GM18907 (cell line): ENCODE measurements at regions not wholly inside any gene's neighbourhood (a gene's known extent, or its start where the extent isn't known, plus 50 kb on each side); places are given as distances from the start of the nearest gene placed in this dataset.

Experiments
- ATAC-seq: cut with Tn5 transposase; IDR thresholded peaks from one replicate; pipeline ENCODE4 v1.9.1; 2021; ENCODE audit warnings: mild to moderate bottlenecking, moderate library complexity; ENCODE audit not compliant: unreplicated experiment

GRCh38 chr4:62292911-62293310, 1092.8 kb downstream of the ADGRL3 start:
- ATAC-seq, result no peak

GRCh38 chr4:62288808-62289541, 1088.8 kb downstream of the ADGRL3 start:
- no peak for ATAC-seq

GRCh38 chr4:62285026-62285425, 1084.9 kb downstream of the ADGRL3 start:
- ATAC-seq, result no peak

GRCh38 chr4:62279689-62280088, 1079.6 kb downstream of the ADGRL3 start:
- no peak for ATAC-seq

GRCh38 chr4:62275470-62275869, 1075.3 kb downstream of the ADGRL3 start:
- no peak for ATAC-seq

- ATAC-seq, result no peak
Measured at GRCh38 chr4:62274782-62275181, 1074.7 kb downstream of the ADGRL3 start.

DNA sequence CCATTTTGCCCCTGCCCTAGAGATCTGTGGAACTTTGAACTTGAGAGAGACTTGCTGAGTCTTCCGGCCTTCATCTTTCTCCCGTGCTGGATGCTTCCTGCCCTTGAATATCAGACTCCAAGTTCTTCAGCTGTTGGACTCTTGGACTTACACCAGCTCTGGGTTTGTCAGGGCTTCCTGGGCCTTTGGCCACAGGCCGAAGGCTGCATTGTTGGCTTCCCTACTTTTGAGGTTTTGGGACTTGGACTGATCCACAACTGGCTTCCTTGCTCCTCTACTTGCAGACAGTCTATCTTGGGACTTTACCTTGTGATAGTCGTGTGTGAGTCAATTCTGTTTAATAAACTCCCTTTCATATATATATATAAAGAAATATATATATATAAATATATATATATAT, 1071.0 kb downstream of the ADGRL3 start:
- no peak for ATAC-seq

DNA sequence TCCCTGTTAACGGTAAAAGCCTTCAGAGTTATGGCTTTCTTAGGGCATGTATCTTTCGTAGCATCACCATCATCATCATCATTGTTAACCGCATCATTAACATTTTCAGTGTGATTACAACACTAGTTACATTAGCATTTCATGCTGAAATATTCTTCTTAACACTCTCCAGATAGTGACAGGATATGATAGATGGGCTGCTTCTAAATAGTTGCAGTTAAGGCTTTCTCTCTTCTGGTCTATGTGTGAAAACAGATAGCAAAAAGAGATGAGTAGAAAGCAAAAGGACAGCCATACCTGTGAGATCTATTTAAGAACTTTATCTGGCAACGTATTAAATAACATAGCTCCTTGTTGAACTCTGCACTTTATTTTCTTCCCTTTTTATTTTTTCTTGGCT, 1069.8 kb downstream of the ADGRL3 start:
- no peak for ATAC-seq

DNA sequence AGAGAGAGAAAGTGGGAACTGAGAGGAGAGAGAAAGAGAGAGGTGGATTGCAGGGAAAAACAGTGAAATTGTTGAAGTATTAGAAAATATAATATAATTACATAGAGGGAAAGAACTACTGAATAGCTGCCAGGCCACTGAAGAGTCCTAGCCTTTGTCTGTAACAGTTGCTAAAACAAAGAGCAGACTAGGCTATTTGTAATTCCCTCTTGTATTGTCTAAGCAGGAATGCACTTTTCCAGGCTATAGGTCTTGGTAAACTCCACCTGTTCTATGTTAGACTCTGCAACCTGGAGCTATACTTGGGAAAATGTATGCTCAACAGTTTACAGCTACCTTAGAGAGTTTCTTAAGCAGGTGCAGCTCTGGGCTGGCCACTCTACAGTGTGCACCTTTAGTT, 1063.3 kb downstream of the ADGRL3 start:
- ATAC-seq, result no peak

DNA sequence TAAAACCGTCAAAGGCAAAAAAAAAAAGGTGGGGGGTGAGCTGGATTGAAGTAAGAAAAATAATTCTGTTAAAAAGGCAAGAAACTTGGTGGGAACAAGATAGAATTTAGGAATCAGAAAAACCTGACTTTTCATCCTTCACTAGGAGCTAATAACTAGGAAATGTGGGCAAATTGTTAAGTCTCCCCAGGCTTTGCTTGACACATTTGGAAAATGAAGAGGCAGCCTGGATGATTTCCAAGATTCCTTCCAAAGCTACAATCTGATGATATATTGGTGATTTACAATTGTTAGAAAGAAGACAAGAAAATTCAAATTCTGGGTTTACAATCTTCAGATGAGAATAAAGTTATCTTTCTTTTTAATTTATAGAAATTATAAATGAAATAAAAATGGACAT, 1062.5 kb downstream of the ADGRL3 start:
- no peak for ATAC-seq

GRCh38 chr4:62260254-62260653, 1060.1 kb downstream of the ADGRL3 start:
- ATAC-seq, result no peak

GRCh38 chr4:62256479-62256878, 1056.4 kb downstream of the ADGRL3 start:
- ATAC-seq, result no peak

- no peak for ATAC-seq
Measured at GRCh38 chr4:62252728-62253127, 1052.6 kb downstream of the ADGRL3 start.

DNA sequence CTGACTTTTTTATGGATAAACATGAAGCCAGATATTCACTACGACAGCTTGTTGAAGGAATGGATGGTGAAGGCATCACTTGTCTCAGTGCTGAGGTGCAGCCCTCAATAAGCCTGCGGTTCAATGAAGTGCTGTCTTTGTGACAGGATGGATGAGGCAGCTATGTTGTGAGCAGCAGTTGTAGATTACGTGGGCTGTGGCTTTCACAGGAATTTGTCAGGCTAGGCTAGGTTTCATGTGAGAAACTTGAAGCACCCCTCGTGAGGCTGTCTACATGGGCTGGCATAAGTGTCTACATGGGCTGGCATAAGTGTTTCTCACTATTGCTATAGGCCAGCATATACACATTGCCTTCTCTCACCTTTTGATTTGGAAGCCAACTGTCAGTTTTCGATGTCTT, 1050.0 kb downstream of the ADGRL3 start:
- ATAC-seq, result no peak

DNA sequence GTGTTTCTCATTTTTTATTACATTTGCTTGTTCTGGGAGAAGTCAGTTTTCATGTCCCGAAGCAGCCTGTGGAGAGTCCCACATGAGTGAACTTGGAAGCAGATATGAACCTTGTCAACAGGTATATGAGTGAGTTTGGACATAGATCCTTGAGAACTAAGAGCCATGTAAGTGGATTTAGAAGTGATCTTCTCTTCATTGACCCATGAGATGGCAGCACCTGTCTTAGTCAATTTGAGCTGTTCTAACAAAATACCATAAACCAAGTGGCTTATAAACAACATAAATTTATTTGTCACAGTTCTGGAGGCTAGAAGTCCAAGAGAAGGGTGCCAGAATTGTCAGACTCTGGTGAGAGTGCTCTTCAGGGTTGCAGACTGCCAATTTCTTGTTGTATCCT, 1043.8 kb downstream of the ADGRL3 start:
- no peak for ATAC-seq

GRCh38 chr4:62235911-62236310, 1035.8 kb downstream of the ADGRL3 start:
- ATAC-seq, result no peak

- no peak for ATAC-seq
Measured at GRCh38 chr4:62232814-62233213, 1032.7 kb downstream of the ADGRL3 start.

DNA sequence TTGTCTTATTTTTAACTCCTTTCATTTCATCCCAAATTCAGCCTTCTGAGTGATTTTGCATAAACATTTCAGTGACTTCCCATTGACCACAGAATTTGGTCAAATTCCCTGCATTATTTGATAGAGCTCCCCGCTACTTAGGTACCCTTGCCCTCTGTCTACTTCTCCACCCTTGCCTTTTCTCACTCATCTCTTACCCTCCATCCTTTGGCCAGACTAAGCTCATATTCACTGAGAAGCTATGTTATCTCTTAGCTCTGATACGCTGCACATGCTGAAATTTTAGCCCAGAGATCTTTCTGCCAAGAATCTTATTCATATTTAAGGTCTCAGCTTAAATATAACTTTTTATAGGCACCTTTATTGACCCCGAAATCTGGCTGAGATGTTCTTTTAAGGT, 1031.9 kb downstream of the ADGRL3 start:
- ATAC-seq, result no peak

- no peak for ATAC-seq
Measured at GRCh38 chr4:62226082-62226481, 1026.0 kb downstream of the ADGRL3 start.

DNA sequence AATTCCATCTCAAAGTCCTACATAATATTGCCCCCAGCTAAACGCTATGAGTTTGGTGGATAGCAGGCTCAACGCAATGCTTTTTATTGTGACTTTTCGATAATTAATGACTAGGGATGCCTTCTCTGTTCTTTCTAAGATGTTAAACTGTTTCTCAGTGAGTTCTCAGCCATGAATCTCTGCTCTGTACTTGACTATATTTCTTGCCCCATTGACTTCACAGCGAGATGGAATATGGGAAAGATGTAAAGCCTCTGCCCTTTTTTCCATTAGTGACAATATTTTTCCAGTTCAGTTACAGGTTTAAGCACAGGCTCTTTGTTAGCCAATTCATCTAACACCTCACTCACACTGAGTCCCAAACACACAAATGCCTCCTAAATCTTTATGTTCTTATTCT, 1022.0 kb downstream of the ADGRL3 start:
- ATAC-seq, result no peak

DNA sequence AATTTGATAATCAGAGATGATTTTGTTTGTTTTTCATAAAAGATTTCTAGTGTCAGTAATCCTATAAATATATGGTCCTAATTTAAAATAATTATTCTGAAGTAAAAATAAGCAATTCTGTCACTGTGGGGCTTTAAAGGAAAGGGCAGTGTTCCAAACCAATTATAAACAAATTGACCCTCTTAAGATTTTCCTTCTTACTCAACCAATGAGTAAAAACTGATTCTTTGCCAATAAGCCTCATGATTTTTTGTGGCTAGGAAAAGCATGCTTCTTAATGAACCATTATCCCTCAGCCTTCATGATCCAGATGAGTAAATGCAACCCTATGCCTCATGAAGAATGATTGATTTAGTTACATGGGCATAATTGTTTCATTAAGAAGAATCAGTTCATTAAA, 1010.4 kb downstream of the ADGRL3 start:
- ATAC-seq, result no peak

- no peak for ATAC-seq
Measured at GRCh38 chr4:62209757-62210485, 1009.8 kb downstream of the ADGRL3 start.

GRCh38 chr4:62208921-62209320, 1008.8 kb downstream of the ADGRL3 start:
- ATAC-seq, result no peak
